Uterus (tissue), 2 donors: ENCODE measurements at regions not wholly inside any gene's neighbourhood (a gene's known extent, or its start where the extent isn't known, plus 50 kb on each side); places are given as distances from the start of the nearest gene placed in this dataset.

ENCODE experiments used
- CTCF ChIP-seq, 4 experiments: fragments of 200-600 bp in 2 of 4; fragments of 450-650 bp in 2 of 4; sonication (generic) in 2 of 4; IDR thresholded peaks; one replicate each; pipeline ENCODE4 v1.5.1; 2016 to 2019; ENCODE audit warnings: antibody characterized with exemption in 4 of 4, mild to moderate bottlenecking in 2 of 4, moderate library complexity in 1 of 4
- POLR2A ChIP-seq, 2 donors: fragments of 450-650 bp; IDR thresholded peaks; one replicate each; pipeline ENCODE4 v1.6.1; 2016; ENCODE audit warnings: antibody characterized with exemption in 2 of 2, mild to moderate bottlenecking in 1 of 2, moderate library complexity in 1 of 2

- TF ChIP-seq POLR2A (IDR thresholded peaks at IDR 0.05) = no peak
- no peak for TF ChIP-seq CTCF (IDR thresholded peaks at IDR 0.05)
These were observed 154.7 kb downstream of the DACT1 start for GRCh38 chr14:58792416-58792815.
